Smooth muscle cell (in vitro differentiated cells): ENCODE measurements at regions not wholly inside any gene's neighbourhood (a gene's known extent, or its start where the extent isn't known, plus 50 kb on each side); places are given as distances from the start of the nearest gene placed in this dataset.

Experiments
- DNase-seq: peaks from one replicate; lab custom pipeline; 2025; ENCODE audit not compliant: unreplicated experiment; lab: John Stamatoyannopoulos, UW
- H2AFZ ChIP-seq: fragments of 200-600 bp; sonication (generic); 2 replicates; pipeline ENCODE4 v1.6.0; 2016; ENCODE audit warnings: antibody characterized with exemption, low read depth, mild to moderate bottlenecking
- H3F3A ChIP-seq: fragments of 200-600 bp; sonication (generic); 2 replicates; pipeline ENCODE4 v1.6.0; 2017; ENCODE audit warnings: antibody characterized with exemption, low read depth
- H3K27ac ChIP-seq: fragments of 200-600 bp; sonication (generic); 2 replicates; pipeline ENCODE4 v1.5.1; 2016; ENCODE audit warnings: low read depth, mild to moderate bottlenecking
- H3K27me3 ChIP-seq: fragments of 200-600 bp; sonication (generic); 2 replicates; pipeline ENCODE4 v1.6.1; 2016; ENCODE audit warnings: low read depth, mild to moderate bottlenecking
- H3K36me3 ChIP-seq: fragments of 200-600 bp; sonication (generic); 2 replicates; pipeline ENCODE4 v1.5.1; 2016; ENCODE audit warnings: low read depth
- H3K4me1 ChIP-seq: fragments of 200-600 bp; sonication (generic); 2 replicates; pipeline ENCODE4 v1.5.1; 2016; ENCODE audit warnings: low read depth
- H3K4me2 ChIP-seq: fragments of 200-600 bp; sonication (generic); 2 replicates; pipeline ENCODE4 v1.6.0; 2016; ENCODE audit warnings: mild to moderate bottlenecking
- H3K4me3 ChIP-seq: fragments of 200-600 bp; sonication (generic); 2 replicates; pipeline ENCODE4 v1.5.1; 2016; ENCODE audit warnings: mild to moderate bottlenecking
- H3K79me2 ChIP-seq: fragments of 200-600 bp; sonication (generic); 2 replicates; pipeline ENCODE4 v1.6.0; 2016; ENCODE audit warnings: low read depth, mild to moderate bottlenecking
- H3K9ac ChIP-seq: fragments of 200-600 bp; sonication (generic); 2 replicates; pipeline ENCODE4 v1.6.0; 2016; ENCODE audit warnings: low read depth
- H3K9me3 ChIP-seq: fragments of 200-600 bp; sonication (generic); replicated peaks from 2 replicates; pipeline ENCODE4 v1.5.1; 2016; ENCODE audit warnings: low read depth
- H4K20me1 ChIP-seq: fragments of 200-600 bp; sonication (generic); 2 replicates; pipeline ENCODE4 v1.6.0; 2016; ENCODE audit warnings: low read depth
- CTCF ChIP-seq: fragments of 200-600 bp; sonication (generic); IDR thresholded peaks from 2 replicates; pipeline ENCODE4 v1.5.1; 2017; ENCODE audit warnings: borderline replicate concordance, mild to moderate bottlenecking, antibody characterized with exemption; ENCODE audit not compliant: insufficient read depth, poor library complexity, severe bottlenecking
- WGBS: methylation state at CpG from one replicate; pipeline ENCODE4 v1.1.7; 2016; ENCODE audit warnings: low lambda C conversion rate; 5-methylcytosine and 5-hydroxymethylcytosine counted together

DNA sequence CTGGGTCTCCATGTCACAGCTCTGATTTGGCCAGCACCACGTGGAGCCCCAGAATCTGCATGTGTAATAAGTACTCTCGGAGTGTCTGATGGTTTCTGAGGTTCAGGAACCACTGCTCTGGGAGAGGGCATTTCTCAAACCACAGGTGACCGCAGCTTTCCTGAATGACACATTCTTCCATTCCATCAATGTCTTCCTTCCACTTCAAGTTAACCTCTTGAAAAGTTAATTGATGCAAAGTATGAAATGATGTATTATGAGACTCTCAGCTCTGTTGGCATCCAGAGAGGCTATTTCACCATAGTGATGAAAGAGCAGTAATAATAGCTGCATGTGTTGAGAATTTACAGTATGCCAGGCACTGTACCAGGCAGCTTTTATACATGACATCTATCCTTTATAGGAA lies 61.3 kb upstream of the CRIM1 start:
- 84% methylated on average over 3 of the region's 3 CpGs for WGBS
- H3K27me3 ChIP-seq, result no peaks in the 10 kb centered on the region
- H4K20me1 ChIP-seq, result no peaks in the 10 kb centered on the region
- no peak overlapping the region for H3K4me2 ChIP-seq
- H3K4me1 ChIP-seq, result no peaks in the 10 kb centered on the region
- no peaks in the 10 kb centered on the region for H3K9me3 ChIP-seq
- H3K79me2 ChIP-seq, result no peaks in the 10 kb centered on the region
- H3K4me3 ChIP-seq, result no peak overlapping the region
- TF ChIP-seq CTCF, result no peak
- no peaks in the 10 kb centered on the region for H3K36me3 ChIP-seq
- no peak overlapping the region for H2AFZ ChIP-seq
- H3K9ac ChIP-seq, result no peak overlapping the region
- no peaks in the 10 kb centered on the region for H3F3A ChIP-seq
- H3K27ac ChIP-seq, result no peak overlapping the region
- DNase-seq, result no peak

- H3K79me2 ChIP-seq, result no peaks in the 10 kb centered on the region
- WGBS, result 89% methylated on average over 6 of the region's 6 CpGs
- no peak overlapping the region for H3K4me2 ChIP-seq
- no peak overlapping the region for H2AFZ ChIP-seq
- H3K9ac ChIP-seq, result no peak overlapping the region
- H3K4me1 ChIP-seq, result no peaks in the 10 kb centered on the region
- DNase-seq, result no peak
- no peak overlapping the region for H3K4me3 ChIP-seq
- TF ChIP-seq CTCF, result no peak
- no peaks in the 10 kb centered on the region for H3K36me3 ChIP-seq
- H3K27me3 ChIP-seq, result no peaks in the 10 kb centered on the region
- H3K27ac ChIP-seq, result no peak overlapping the region
- H3K9me3 ChIP-seq, result no peaks in the 10 kb centered on the region
- no peaks in the 10 kb centered on the region for H3F3A ChIP-seq
- H4K20me1 ChIP-seq, result no peaks in the 10 kb centered on the region
These were observed 65.2 kb upstream of the CRIM1 start for GRCh38 chr2:36290306-36290856.

DNA sequence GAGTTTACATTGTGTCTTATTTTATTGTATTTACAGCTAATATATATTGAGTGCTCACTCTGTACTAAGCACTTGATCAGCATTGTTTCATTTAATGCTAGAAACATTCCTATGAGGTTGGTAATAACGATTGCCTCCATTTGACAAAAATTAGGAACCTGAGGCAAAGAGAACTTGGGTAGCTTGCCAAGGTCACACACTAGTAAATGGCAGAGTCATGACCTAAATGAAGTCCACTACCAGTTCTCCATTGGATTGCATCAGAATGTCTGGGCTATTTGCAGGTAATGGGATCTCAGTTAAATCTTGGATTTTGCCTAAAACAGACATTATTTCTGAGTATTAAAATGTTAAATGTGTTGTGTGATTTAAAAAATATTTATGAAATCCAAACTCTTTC lies 65.8 kb upstream of the CRIM1 start:
- Histone ChIP-seq H3K4me3 (no peak overlapping the region), H3F3A (no peaks in the 10 kb centered on the region), H3K27me3 (no peaks in the 10 kb centered on the region), H3K9ac (no peak overlapping the region), H3K9me3 (no peaks in the 10 kb centered on the region), H4K20me1 (no peaks in the 10 kb centered on the region), H3K27ac (no peak overlapping the region), H3K79me2 (no peaks in the 10 kb centered on the region), H2AFZ (no peak overlapping the region), H3K36me3 (no peaks in the 10 kb centered on the region), H3K4me1 (no peaks in the 10 kb centered on the region), H3K4me2 (no peak overlapping the region)
- DNase-seq, result no peak
- no peak for TF ChIP-seq CTCF
- WGBS, result 64% methylated on average over 1 of the region's 1 CpG
